ENCODE measurements at regions not wholly inside any gene's neighbourhood (a gene's known extent, or its start where the extent isn't known, plus 50 kb on each side); places are given as distances from the start of the nearest gene placed in this dataset.

GRCh38 chr9:31304576-31304975 lies 1079.9 kb upstream of the ACO1 start:
- H3K27ac ChIP-seq (ENCODE audit: low read length) = no peak overlapping the region
- H3F3A ChIP-seq (ENCODE audit: insufficient read depth, low read length) = peaks cover 4% of the 10 kb centered on the region
- no peaks in the 10 kb centered on the region for H3K9me3 ChIP-seq (replicated peaks; ENCODE audit: insufficient read depth, low read length)
- H2AFZ ChIP-seq (ENCODE audit: low read length) = no peak overlapping the region
- no peak for TF ChIP-seq EZH2phosphoT487 (IDR thresholded peaks at IDR 0.05; ENCODE audit: low read length)
- no peak for TF ChIP-seq EZH2 (optimal IDR thresholded peaks at IDR 0.05; ENCODE audit: low read depth, low read length)
- no peak for DNase-seq
- no peaks in the 10 kb centered on the region for H3K36me3 ChIP-seq (replicated peaks; ENCODE audit: insufficient read depth, low read length)
- H3K4me3 ChIP-seq (ENCODE audit: low read length) = no peak overlapping the region
- no peak overlapping the region for H3K4me2 ChIP-seq (ENCODE audit: low read depth, low read length)
- H3K27me3 ChIP-seq (replicated peaks; ENCODE audit: insufficient read depth, low read length) = no peaks in the 10 kb centered on the region
- peaks cover 6% of the 10 kb centered on the region for H3K4me1 ChIP-seq (ENCODE audit: low read length)
- no peaks in the 10 kb centered on the region for H4K20me1 ChIP-seq (ENCODE audit: insufficient read depth, low read length)
- no peaks in the 10 kb centered on the region for H3K79me2 ChIP-seq (ENCODE audit: low read length)
- no peaks in the 10 kb centered on the region for H3K9me2 ChIP-seq (replicated peaks; ENCODE audit: insufficient read depth, low read length)
- no peak overlapping the region for H3K9ac ChIP-seq (ENCODE audit: low read length)

DNA sequence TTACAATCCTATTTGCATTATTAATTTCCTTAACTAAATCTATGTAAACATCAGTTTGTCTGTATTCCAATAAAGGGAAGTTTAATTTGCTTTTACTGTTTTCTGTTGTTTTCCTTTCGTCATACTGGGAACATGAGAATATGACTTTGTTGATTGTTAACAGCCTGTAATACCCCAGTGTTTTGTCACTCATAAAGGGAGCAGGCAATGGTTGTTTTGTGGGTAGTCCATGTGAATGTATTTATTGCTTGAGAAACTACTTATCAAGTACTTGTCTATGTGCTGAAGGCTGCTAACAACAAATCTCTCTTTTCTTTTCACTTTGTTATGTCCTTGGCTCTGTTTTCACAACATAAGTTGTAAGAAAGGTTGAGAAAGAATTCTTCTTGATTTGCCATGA lies 1070.2 kb upstream of the ACO1 start:
- no peaks in the 10 kb centered on the region for H3K9me2 ChIP-seq (replicated peaks; ENCODE audit: insufficient read depth, low read length)
- no peak for DNase-seq
- no peaks in the 10 kb centered on the region for H3K4me1 ChIP-seq (ENCODE audit: low read length)
- H3K4me3 ChIP-seq (ENCODE audit: low read length) = no peak overlapping the region
- no peaks in the 10 kb centered on the region for H3K9me3 ChIP-seq (replicated peaks; ENCODE audit: insufficient read depth, low read length)
- no peaks in the 10 kb centered on the region for H3K79me2 ChIP-seq (ENCODE audit: low read length)
- no peak overlapping the region for H3K4me2 ChIP-seq (ENCODE audit: low read depth, low read length)
- H2AFZ ChIP-seq (ENCODE audit: low read length) = no peak overlapping the region
- no peaks in the 10 kb centered on the region for H3K36me3 ChIP-seq (replicated peaks; ENCODE audit: insufficient read depth, low read length)
- no peak overlapping the region for H3K9ac ChIP-seq (ENCODE audit: low read length)
- H4K20me1 ChIP-seq (ENCODE audit: insufficient read depth, low read length) = no peaks in the 10 kb centered on the region
- no peak overlapping the region for H3K27ac ChIP-seq (ENCODE audit: low read length)
- TF ChIP-seq CTCF (IDR thresholded peaks at IDR 0.05; ENCODE audit: low read length) (no peak), EZH2 (optimal IDR thresholded peaks at IDR 0.05; ENCODE audit: low read depth, low read length) (no peak), EZH2phosphoT487 (IDR thresholded peaks at IDR 0.05; ENCODE audit: low read length) (no peak)
- no peaks in the 10 kb centered on the region for H3F3A ChIP-seq (ENCODE audit: insufficient read depth, low read length)
- H3K27me3 ChIP-seq (replicated peaks; ENCODE audit: insufficient read depth, low read length) = no peaks in the 10 kb centered on the region

GRCh38 chr9:31320494-31320893 lies 1063.9 kb upstream of the ACO1 start:
- H4K20me1 ChIP-seq (ENCODE audit: insufficient read depth, low read length) = no peaks in the 10 kb centered on the region
- no peak overlapping the region for H3K27ac ChIP-seq (ENCODE audit: low read length)
- no peaks in the 10 kb centered on the region for H3K9me2 ChIP-seq (replicated peaks; ENCODE audit: insufficient read depth, low read length)
- H3F3A ChIP-seq (ENCODE audit: insufficient read depth, low read length) = no peaks in the 10 kb centered on the region
- no peak overlapping the region for H2AFZ ChIP-seq (ENCODE audit: low read length)
- no peaks in the 10 kb centered on the region for H3K27me3 ChIP-seq (replicated peaks; ENCODE audit: insufficient read depth, low read length)
- no peaks in the 10 kb centered on the region for H3K9me3 ChIP-seq (replicated peaks; ENCODE audit: insufficient read depth, low read length)
- H3K79me2 ChIP-seq (ENCODE audit: low read length) = no peaks in the 10 kb centered on the region
- no peak for TF ChIP-seq EZH2phosphoT487 (IDR thresholded peaks at IDR 0.05; ENCODE audit: low read length)
- no peak for TF ChIP-seq EZH2 (optimal IDR thresholded peaks at IDR 0.05; ENCODE audit: low read depth, low read length)
- TF ChIP-seq CTCF (IDR thresholded peaks at IDR 0.05; ENCODE audit: low read length) = no peak
- H3K4me2 ChIP-seq (ENCODE audit: low read depth, low read length) = no peak overlapping the region
- H3K4me1 ChIP-seq (ENCODE audit: low read length) = no peaks in the 10 kb centered on the region
- DNase-seq = no peak
- no peaks in the 10 kb centered on the region for H3K36me3 ChIP-seq (replicated peaks; ENCODE audit: insufficient read depth, low read length)
- H3K4me3 ChIP-seq (ENCODE audit: low read length) = no peak overlapping the region
- H3K9ac ChIP-seq (ENCODE audit: low read length) = no peak overlapping the region

DNA sequence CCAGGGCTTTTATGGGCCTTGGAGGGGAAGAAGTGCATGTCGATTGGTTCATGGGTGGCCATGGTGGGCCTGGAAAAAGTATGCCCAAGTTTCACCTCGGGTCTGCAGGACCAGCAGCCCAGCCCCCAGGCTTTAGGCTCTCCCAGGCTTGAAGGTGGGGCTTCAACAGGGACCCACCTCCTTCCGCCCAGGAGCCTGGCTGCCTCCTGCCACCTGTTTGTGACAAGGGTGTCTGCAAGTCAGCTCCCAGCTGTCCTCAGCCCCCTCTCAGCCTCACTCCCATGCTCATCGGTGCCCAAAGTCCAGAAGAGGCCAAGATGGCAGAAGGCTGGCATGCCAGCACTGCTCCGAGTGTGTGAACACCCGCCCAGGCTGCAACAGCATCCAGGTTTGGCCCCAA lies 1063.2 kb upstream of the ACO1 start:
- no peak overlapping the region for H3K27ac ChIP-seq (ENCODE audit: low read length)
- H3K4me3 ChIP-seq (ENCODE audit: low read length) = no peak overlapping the region
- no peak overlapping the region for H3K4me2 ChIP-seq (ENCODE audit: low read depth, low read length)
- no peaks in the 10 kb centered on the region for H4K20me1 ChIP-seq (ENCODE audit: insufficient read depth, low read length)
- no peak overlapping the region for H3K9ac ChIP-seq (ENCODE audit: low read length)
- no peak for DNase-seq
- no peak overlapping the region for H2AFZ ChIP-seq (ENCODE audit: low read length)
- H3K9me2 ChIP-seq (replicated peaks; ENCODE audit: insufficient read depth, low read length) = no peaks in the 10 kb centered on the region
- no peaks in the 10 kb centered on the region for H3K79me2 ChIP-seq (ENCODE audit: low read length)
- H3K4me1 ChIP-seq (ENCODE audit: low read length) = no peaks in the 10 kb centered on the region
- no peak for TF ChIP-seq EZH2 (optimal IDR thresholded peaks at IDR 0.05; ENCODE audit: low read depth, low read length)
- no peak for TF ChIP-seq CTCF (IDR thresholded peaks at IDR 0.05; ENCODE audit: low read length)
- TF ChIP-seq EZH2phosphoT487 (IDR thresholded peaks at IDR 0.05; ENCODE audit: low read length) = no peak
- H3K36me3 ChIP-seq (replicated peaks; ENCODE audit: insufficient read depth, low read length) = no peaks in the 10 kb centered on the region
- no peaks in the 10 kb centered on the region for H3F3A ChIP-seq (ENCODE audit: insufficient read depth, low read length)
- H3K9me3 ChIP-seq (replicated peaks; ENCODE audit: insufficient read depth, low read length) = no peaks in the 10 kb centered on the region
- H3K27me3 ChIP-seq (replicated peaks; ENCODE audit: insufficient read depth, low read length) = no peaks in the 10 kb centered on the region
